Smooth muscle cell (in vitro differentiated cells): ENCODE measurements at regions not wholly inside any gene's neighbourhood (a gene's known extent, or its start where the extent isn't known, plus 50 kb on each side); places are given as distances from the start of the nearest gene placed in this dataset.

ENCODE experiments used
- DNase-seq: peaks from one replicate; lab custom pipeline; 2025; ENCODE audit not compliant: unreplicated experiment; lab: John Stamatoyannopoulos, UW
- H2AFZ ChIP-seq: fragments of 200-600 bp; sonication (generic); 2 replicates; pipeline ENCODE4 v1.6.0; 2016; ENCODE audit warnings: antibody characterized with exemption, low read depth, mild to moderate bottlenecking
- H3F3A ChIP-seq: fragments of 200-600 bp; sonication (generic); 2 replicates; pipeline ENCODE4 v1.6.0; 2017; ENCODE audit warnings: antibody characterized with exemption, low read depth
- H3K27ac ChIP-seq: fragments of 200-600 bp; sonication (generic); 2 replicates; pipeline ENCODE4 v1.5.1; 2016; ENCODE audit warnings: low read depth, mild to moderate bottlenecking
- H3K27me3 ChIP-seq: fragments of 200-600 bp; sonication (generic); 2 replicates; pipeline ENCODE4 v1.6.1; 2016; ENCODE audit warnings: low read depth, mild to moderate bottlenecking
- H3K36me3 ChIP-seq: fragments of 200-600 bp; sonication (generic); 2 replicates; pipeline ENCODE4 v1.5.1; 2016; ENCODE audit warnings: low read depth
- H3K4me1 ChIP-seq: fragments of 200-600 bp; sonication (generic); 2 replicates; pipeline ENCODE4 v1.5.1; 2016; ENCODE audit warnings: low read depth
- H3K4me2 ChIP-seq: fragments of 200-600 bp; sonication (generic); 2 replicates; pipeline ENCODE4 v1.6.0; 2016; ENCODE audit warnings: mild to moderate bottlenecking
- H3K4me3 ChIP-seq: fragments of 200-600 bp; sonication (generic); 2 replicates; pipeline ENCODE4 v1.5.1; 2016; ENCODE audit warnings: mild to moderate bottlenecking
- H3K79me2 ChIP-seq: fragments of 200-600 bp; sonication (generic); 2 replicates; pipeline ENCODE4 v1.6.0; 2016; ENCODE audit warnings: low read depth, mild to moderate bottlenecking
- H3K9ac ChIP-seq: fragments of 200-600 bp; sonication (generic); 2 replicates; pipeline ENCODE4 v1.6.0; 2016; ENCODE audit warnings: low read depth
- H3K9me3 ChIP-seq: fragments of 200-600 bp; sonication (generic); replicated peaks from 2 replicates; pipeline ENCODE4 v1.5.1; 2016; ENCODE audit warnings: low read depth
- H4K20me1 ChIP-seq: fragments of 200-600 bp; sonication (generic); 2 replicates; pipeline ENCODE4 v1.6.0; 2016; ENCODE audit warnings: low read depth
- WGBS: methylation state at CpG from one replicate; pipeline ENCODE4 v1.1.7; 2016; ENCODE audit warnings: low lambda C conversion rate; 5-methylcytosine and 5-hydroxymethylcytosine counted together
- TF ChIP-seq, protein P1 (sequence below): fragments of 200-600 bp; sonication (generic); IDR thresholded peaks from 2 replicates; pipeline ENCODE4 v1.5.1; 2017; ENCODE audit warnings: borderline replicate concordance, mild to moderate bottlenecking, antibody characterized with exemption; ENCODE audit not compliant: insufficient read depth, poor library complexity, severe bottlenecking

DNA sequence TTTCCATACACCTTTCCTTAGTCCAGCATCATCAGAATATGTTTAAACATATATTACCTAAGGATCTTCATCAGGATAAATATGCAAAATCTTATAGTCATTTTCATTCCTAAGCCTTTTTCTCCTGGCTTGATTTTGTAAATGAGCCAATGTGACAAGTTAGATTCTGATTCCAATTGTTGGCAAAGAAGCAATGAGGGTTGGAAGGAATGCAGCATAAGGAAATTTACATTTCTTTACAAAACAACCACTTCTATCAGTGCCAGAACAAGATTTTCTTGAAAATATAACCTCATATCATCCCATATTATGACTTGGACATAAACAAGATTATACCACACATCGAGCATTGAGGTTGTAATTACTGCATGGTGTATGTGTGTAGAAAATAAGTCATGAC lies 508.1 kb downstream of the TRAM1L1 start:
- Histone ChIP-seq H3F3A (no peaks in the 10 kb centered on the region), H3K4me1 (no peaks in the 10 kb centered on the region), H4K20me1 (no peaks in the 10 kb centered on the region), H3K79me2 (no peaks in the 10 kb centered on the region), H3K4me2 (no peak overlapping the region), H3K27ac (no peak overlapping the region), H3K9ac (no peak overlapping the region), H3K9me3 (no peaks in the 10 kb centered on the region), H3K27me3 (no peaks in the 10 kb centered on the region), H3K36me3 (no peaks in the 10 kb centered on the region), H2AFZ (no peak overlapping the region), H3K4me3 (no peak overlapping the region)
- 82% methylated on average over 1 of the region's 1 CpG for WGBS
- TF ChIP-seq, protein P1, sequence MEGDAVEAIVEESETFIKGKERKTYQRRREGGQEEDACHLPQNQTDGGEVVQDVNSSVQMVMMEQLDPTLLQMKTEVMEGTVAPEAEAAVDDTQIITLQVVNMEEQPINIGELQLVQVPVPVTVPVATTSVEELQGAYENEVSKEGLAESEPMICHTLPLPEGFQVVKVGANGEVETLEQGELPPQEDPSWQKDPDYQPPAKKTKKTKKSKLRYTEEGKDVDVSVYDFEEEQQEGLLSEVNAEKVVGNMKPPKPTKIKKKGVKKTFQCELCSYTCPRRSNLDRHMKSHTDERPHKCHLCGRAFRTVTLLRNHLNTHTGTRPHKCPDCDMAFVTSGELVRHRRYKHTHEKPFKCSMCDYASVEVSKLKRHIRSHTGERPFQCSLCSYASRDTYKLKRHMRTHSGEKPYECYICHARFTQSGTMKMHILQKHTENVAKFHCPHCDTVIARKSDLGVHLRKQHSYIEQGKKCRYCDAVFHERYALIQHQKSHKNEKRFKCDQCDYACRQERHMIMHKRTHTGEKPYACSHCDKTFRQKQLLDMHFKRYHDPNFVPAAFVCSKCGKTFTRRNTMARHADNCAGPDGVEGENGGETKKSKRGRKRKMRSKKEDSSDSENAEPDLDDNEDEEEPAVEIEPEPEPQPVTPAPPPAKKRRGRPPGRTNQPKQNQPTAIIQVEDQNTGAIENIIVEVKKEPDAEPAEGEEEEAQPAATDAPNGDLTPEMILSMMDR: no peak
- DNase-seq: no peak

DNA sequence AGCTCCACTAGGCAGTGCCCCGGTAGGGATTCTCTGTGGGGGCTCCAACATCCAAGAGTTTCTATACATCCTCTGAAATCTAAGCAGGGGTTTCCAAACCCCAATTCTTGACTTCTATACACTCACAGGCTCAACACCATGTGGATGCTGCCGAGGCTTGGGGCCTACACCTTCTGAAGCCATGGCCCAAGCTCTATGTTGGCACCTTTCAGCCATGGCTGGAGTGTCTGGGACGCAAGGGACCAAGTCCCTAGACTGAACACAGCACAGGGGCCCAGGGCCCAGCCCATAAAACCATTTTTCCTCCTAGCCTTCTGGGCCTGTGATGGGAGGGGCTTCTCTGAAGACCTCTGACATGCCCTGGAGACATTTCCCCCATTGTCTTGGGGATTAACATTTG lies 511.8 kb downstream of the TRAM1L1 start:
- no peak overlapping the region for H3K9ac ChIP-seq
- H3K9me3 ChIP-seq: no peaks in the 10 kb centered on the region
- no peaks in the 10 kb centered on the region for H3F3A ChIP-seq
- H3K4me3 ChIP-seq: no peak overlapping the region
- H3K27ac ChIP-seq: no peak overlapping the region
- no peak for DNase-seq
- H4K20me1 ChIP-seq: no peaks in the 10 kb centered on the region
- no peak overlapping the region for H3K4me2 ChIP-seq
- no peak overlapping the region for H2AFZ ChIP-seq
- H3K79me2 ChIP-seq: no peaks in the 10 kb centered on the region
- no peaks in the 10 kb centered on the region for H3K27me3 ChIP-seq
- TF ChIP-seq, protein P1: no peak
- H3K4me1 ChIP-seq: no peaks in the 10 kb centered on the region
- H3K36me3 ChIP-seq: no peaks in the 10 kb centered on the region
- 50% methylated on average over 3 of the region's 3 CpGs for WGBS

DNA sequence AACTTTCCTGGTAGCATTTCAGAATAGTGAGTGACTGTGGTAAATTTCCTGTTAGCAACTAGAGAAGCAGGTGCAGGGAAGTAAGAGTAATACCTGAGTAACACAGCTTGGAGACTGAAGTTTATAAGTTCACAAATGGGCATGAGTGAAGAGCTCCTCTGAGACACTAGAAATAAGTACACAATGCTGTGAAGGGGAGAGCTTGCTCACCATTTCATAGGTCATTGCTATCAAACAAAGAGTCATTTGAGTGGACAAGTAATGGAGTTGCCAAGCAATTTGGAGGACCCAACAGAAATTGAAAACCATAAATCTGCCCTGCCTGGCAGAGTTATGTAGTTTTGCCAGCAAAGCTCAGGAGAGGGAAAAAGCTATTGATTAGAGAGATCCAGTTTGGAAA lies 523.6 kb downstream of the TRAM1L1 start:
- TF ChIP-seq, protein P1: no peak
- no peaks in the 10 kb centered on the region for H4K20me1 ChIP-seq

DNA sequence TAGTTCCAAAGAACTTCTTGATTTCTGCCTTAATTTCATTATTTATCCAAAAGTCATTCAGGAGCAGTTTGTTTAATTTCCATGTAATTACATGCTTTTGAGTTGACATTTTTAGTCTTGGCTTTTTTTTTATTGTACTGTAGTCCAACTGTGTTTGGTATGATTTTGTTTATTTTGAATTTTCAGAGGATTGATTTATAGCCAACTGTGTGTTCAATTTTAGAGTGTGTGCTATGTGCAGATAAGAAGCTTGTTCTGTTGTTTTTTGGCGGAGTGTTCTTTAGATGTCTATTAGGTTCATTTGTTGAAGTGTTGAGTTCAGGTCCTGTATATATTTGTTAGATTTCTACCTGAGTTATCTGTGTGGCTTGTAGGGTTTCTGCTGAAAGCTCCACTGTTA lies 533.6 kb downstream of the TRAM1L1 start:
- H4K20me1 ChIP-seq: no peaks in the 10 kb centered on the region
- no peak overlapping the region for H3K9ac ChIP-seq
- no peak overlapping the region for H2AFZ ChIP-seq
- 79% methylated on average over 1 of the region's 1 CpG for WGBS
- no peak overlapping the region for H3K4me2 ChIP-seq
- no peaks in the 10 kb centered on the region for H3K4me1 ChIP-seq
- DNase-seq: no peak
- H3K79me2 ChIP-seq: no peaks in the 10 kb centered on the region
- no peaks in the 10 kb centered on the region for H3K9me3 ChIP-seq
- H3K27me3 ChIP-seq: no peaks in the 10 kb centered on the region
- no peaks in the 10 kb centered on the region for H3K36me3 ChIP-seq
- TF ChIP-seq, protein P1: no peak
- no peaks in the 10 kb centered on the region for H3F3A ChIP-seq
- no peak overlapping the region for H3K27ac ChIP-seq
- no peak overlapping the region for H3K4me3 ChIP-seq

More for the DNA sequence above, 523.6 kb downstream of the TRAM1L1 start:
- no peak overlapping the region for H3K4me3 ChIP-seq
- no peaks in the 10 kb centered on the region for H3K4me1 ChIP-seq
- H3K27me3 ChIP-seq: no peaks in the 10 kb centered on the region
- no peak overlapping the region for H3K9ac ChIP-seq
- H3K79me2 ChIP-seq: no peaks in the 10 kb centered on the region
- no peaks in the 10 kb centered on the region for H3K9me3 ChIP-seq
- no peak for DNase-seq
- H3K4me2 ChIP-seq: no peak overlapping the region
- no peak overlapping the region for H2AFZ ChIP-seq
- no peak overlapping the region for H3K27ac ChIP-seq
- no peaks in the 10 kb centered on the region for H3F3A ChIP-seq
- H3K36me3 ChIP-seq: no peaks in the 10 kb centered on the region
